HepG2 (cell line): ENCODE measurements at regions not wholly inside any gene's neighbourhood (a gene's known extent, or its start where the extent isn't known, plus 50 kb on each side); places are given as distances from the start of the nearest gene placed in this dataset.

Source experiments
- ARID4A ChIP-seq: sonication (generic); formaldehyde crosslinking; IDR thresholded peaks from 2 replicates; pipeline ENCODE4 v1.5.0; 2020; ENCODE audit warnings: mild to moderate bottlenecking, missing genetic modification reagents, borderline replicate concordance
- ARNT2 ChIP-seq: sonication (generic); formaldehyde crosslinking; IDR thresholded peaks from 2 replicates; pipeline ENCODE4 v1.8.0; 2022; ENCODE audit warnings: mild to moderate bottlenecking, low read depth, missing genetic modification reagents, moderate library complexity
- DNMT1 ChIP-seq: sonication (generic); formaldehyde crosslinking; IDR thresholded peaks from 2 replicates; pipeline ENCODE4 v1.5.1; 2020; ENCODE audit warnings: mild to moderate bottlenecking, missing genetic modification reagents
- JUN ChIP-seq: sonication (generic); formaldehyde crosslinking; IDR thresholded peaks from 2 replicates; pipeline ENCODE4 v1.4.0; 2020; ENCODE audit warnings: mild to moderate bottlenecking, missing genetic modification reagents
- JUNB ChIP-seq: sonication (generic); formaldehyde crosslinking; IDR thresholded peaks from 2 replicates; pipeline ENCODE4 v1.8.0; 2022; ENCODE audit warnings: missing genetic modification reagents, mild to moderate bottlenecking, borderline replicate concordance
- REL ChIP-seq: sonication (generic); formaldehyde crosslinking; conservative IDR thresholded peaks from 2 replicates; pipeline ENCODE4 v1.8.0; 2022; ENCODE audit warnings: mild to moderate bottlenecking, missing genetic modification reagents, moderate library complexity
- SAP130 ChIP-seq: IDR thresholded peaks from 2 replicates; pipeline ENCODE4 v1.6.1; 2016; ENCODE audit warnings: low read depth
- SP1 ChIP-seq, 2 experiments: fragments of 450-650 bp in 1 of 2; sonication (generic) in 1 of 2; formaldehyde crosslinking in 1 of 2; IDR thresholded peaks; 2 replicates each; pipeline versions ENCODE4 v1.4.0 to v1.6.1; 2016 to 2020; ENCODE audit warnings: missing genetic modification reagents in 1 of 2
- THYN1 ChIP-seq: sonication (generic); formaldehyde crosslinking; IDR thresholded peaks from 2 replicates; pipeline ENCODE4 v1.8.1; 2023; ENCODE audit warnings: low read depth, mild to moderate bottlenecking, moderate library complexity, missing genetic modification reagents, borderline replicate concordance
- ZC3H4 ChIP-seq: sonication (generic); formaldehyde crosslinking; IDR thresholded peaks from 2 replicates; pipeline ENCODE4 v1.4.0; 2020; ENCODE audit warnings: missing genetic modification reagents, borderline replicate concordance
- ZKSCAN5 ChIP-seq: sonication (generic); formaldehyde crosslinking; IDR thresholded peaks from 2 replicates; pipeline ENCODE4 v1.5.1; 2020; ENCODE audit warnings: mild to moderate bottlenecking, missing genetic modification reagents
- ZKSCAN8 ChIP-seq: IDR thresholded peaks from 2 replicates; pipeline ENCODE4 v1.6.1; 2016; ENCODE audit warnings: borderline replicate concordance, missing genetic modification reagents, missing compliant biosample characterization
- ZNF235 ChIP-seq: sonication (generic); formaldehyde crosslinking; IDR thresholded peaks from 2 replicates; pipeline ENCODE4 v1.8.1; 2023; ENCODE audit warnings: mild to moderate bottlenecking, missing genetic modification reagents, borderline replicate concordance
- ZNF275 ChIP-seq: sonication (generic); formaldehyde crosslinking; IDR thresholded peaks from 2 replicates; pipeline ENCODE4 v1.8.0; 2022; ENCODE audit warnings: missing genetic modification reagents, mild to moderate bottlenecking, inconsistent platforms, borderline replicate concordance
- ZNF282 ChIP-seq: fragments of 450-650 bp; IDR thresholded peaks from 2 replicates; pipeline ENCODE4 v1.6.1; 2018; ENCODE audit not compliant: partially characterized antibody
- ZNF549 ChIP-seq: sonication (generic); formaldehyde crosslinking; IDR thresholded peaks from 2 replicates; pipeline ENCODE4 v1.5.0; 2020; ENCODE audit warnings: missing genetic modification reagents
- ZNF556 ChIP-seq: sonication (generic); formaldehyde crosslinking; IDR thresholded peaks from 2 replicates; pipeline ENCODE4 v1.4.0; 2020; ENCODE audit warnings: mild to moderate bottlenecking, missing genetic modification reagents, borderline replicate concordance
- ZNF557 ChIP-seq: sonication (generic); formaldehyde crosslinking; IDR thresholded peaks from 2 replicates; pipeline ENCODE4 v1.4.0; 2020; ENCODE audit warnings: missing genetic modification reagents
- ZNF615 ChIP-seq: sonication (generic); formaldehyde crosslinking; IDR thresholded peaks from 2 replicates; pipeline ENCODE4 v1.5.0; 2020; ENCODE audit warnings: mild to moderate bottlenecking, missing genetic modification reagents, borderline replicate concordance
- ZXDC ChIP-seq: sonication (generic); formaldehyde crosslinking; IDR thresholded peaks from 2 replicates; pipeline ENCODE4 v1.5.0; 2020; ENCODE audit warnings: mild to moderate bottlenecking, missing genetic modification reagents
- TF ChIP-seq, protein P1 (sequence below): sonication (generic); formaldehyde crosslinking; IDR thresholded peaks from 2 replicates; pipeline ENCODE4 v1.9.0; 2021; ENCODE audit warnings: missing genetic modification reagents, mild to moderate bottlenecking, borderline replicate concordance

DNA sequence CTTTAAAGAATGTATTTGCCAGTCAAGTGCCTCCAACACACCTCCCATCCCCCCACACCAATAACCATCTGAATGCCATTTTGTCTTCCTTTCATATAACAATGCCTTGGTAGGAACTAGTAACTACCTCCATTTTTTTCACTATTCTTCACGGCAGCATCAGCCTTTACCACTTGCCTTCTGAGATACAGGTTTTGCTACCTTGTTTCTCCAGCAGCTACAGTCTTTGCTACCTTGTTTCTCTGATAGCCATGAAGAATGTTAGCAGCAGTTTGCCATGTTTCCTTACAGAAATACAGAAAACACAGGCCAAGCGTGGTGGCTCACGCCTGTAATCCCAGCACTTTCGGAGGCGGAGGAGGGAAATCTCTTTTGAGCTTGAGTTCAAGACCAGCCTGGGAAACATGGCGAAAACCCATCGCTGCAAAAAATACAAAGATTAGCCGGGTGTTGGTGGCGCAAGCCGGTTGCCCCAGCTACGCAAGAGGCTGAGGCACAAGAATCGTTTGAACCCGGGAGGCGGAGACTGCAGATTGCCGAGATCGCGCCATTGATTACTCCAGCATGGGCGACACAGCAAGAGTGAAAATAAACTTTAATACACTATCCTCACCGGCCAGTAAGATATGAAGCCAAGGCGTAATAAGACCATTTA is 100.9 kb downstream of the HFE start (continued):
- TF ChIP-seq ZNF275 (CRISPR knock-in tag) (no peak; the same call in 1 of the 2 replicates), SAP130 (CRISPR knock-in tag) (no peak), ARID4A (CRISPR knock-in tag) (no peak), ZC3H4 (no peak), ZNF557 (CRISPR knock-in tag) (no peak; the same call in 1 of the 2 replicates), ZKSCAN5 (CRISPR knock-in tag) (0 out of 2 replicates have a peak, but pooled peaks have one; percentile 7), ZNF282 (no peak), ZNF549 (CRISPR knock-in tag) (no peak), JUN (0 out of 2 replicates have a peak, but pooled peaks have one; percentile 10), REL (CRISPR knock-in tag) (no peak), THYN1 (no peak), ZNF556 (CRISPR knock-in tag) (no peak), JUNB (CRISPR knock-in tag) (no peak), ZKSCAN8 (no peak), ZNF235 (CRISPR knock-in tag) (0 out of 2 replicates have a peak, but pooled peaks have one; percentile 21), ZNF615 (CRISPR knock-in tag) (no peak), ZXDC (CRISPR knock-in tag) (no peak), ARNT2 (CRISPR knock-in tag) (no peak), DNMT1 (CRISPR knock-in tag) (no peak), SP1 (IDR thresholded peaks at IDR 0.05) (no peak), SP1 (CRISPR knock-in tag; IDR thresholded peaks at IDR 0.05) (peak; percentile 31; the same call in 1 of the 2 replicates)
- TF ChIP-seq, protein P1, sequence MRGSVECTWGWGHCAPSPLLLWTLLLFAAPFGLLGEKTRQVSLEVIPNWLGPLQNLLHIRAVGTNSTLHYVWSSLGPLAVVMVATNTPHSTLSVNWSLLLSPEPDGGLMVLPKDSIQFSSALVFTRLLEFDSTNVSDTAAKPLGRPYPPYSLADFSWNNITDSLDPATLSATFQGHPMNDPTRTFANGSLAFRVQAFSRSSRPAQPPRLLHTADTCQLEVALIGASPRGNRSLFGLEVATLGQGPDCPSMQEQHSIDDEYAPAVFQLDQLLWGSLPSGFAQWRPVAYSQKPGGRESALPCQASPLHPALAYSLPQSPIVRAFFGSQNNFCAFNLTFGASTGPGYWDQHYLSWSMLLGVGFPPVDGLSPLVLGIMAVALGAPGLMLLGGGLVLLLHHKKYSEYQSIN (CRISPR knock-in tag) = no peak
